HUDEP-2 (cell line): ENCODE measurements at regions not wholly inside any gene's neighbourhood (a gene's known extent, or its start where the extent isn't known, plus 50 kb on each side); places are given as distances from the start of the nearest gene placed in this dataset.
A peak's percentile ranks its signal among the peaks of the same experiment; 100 is the strongest.

ENCODE experiments used
- DNase-seq, 76 experiments: peaks; one replicate each; lab custom pipeline; 2025; ENCODE audit not compliant: unreplicated experiment in 76 of 76; lab: John Stamatoyannopoulos, UW

GRCh38 chr3:135779590-135780235, 185.8 kb upstream of the PPP2R3A start:
- DNase-seq, result no peak

GRCh38 chr3:135781026-135781815, 184.3 kb upstream of the PPP2R3A start:
- no peak for DNase-seq

GRCh38 chr3:135784557-135784956, 181.0 kb upstream of the PPP2R3A start:
- DNase-seq, result no peak

- no peak for DNase-seq
Observed at GRCh38 chr3:135788146-135788545, 177.4 kb upstream of the PPP2R3A start.

- no peak for DNase-seq
Observed at GRCh38 chr3:135788978-135789377, 176.6 kb upstream of the PPP2R3A start.

- DNase-seq, result peak in 5 of 76 experiments; percentile 0 to 14 (median 2)
Observed at GRCh38 chr3:135792174-135792573, 173.4 kb upstream of the PPP2R3A start.

- DNase-seq, result no peak
Observed at GRCh38 chr3:135792858-135793475, 172.6 kb upstream of the PPP2R3A start.

- DNase-seq, result no peak
Observed at GRCh38 chr3:135800071-135800549, 165.4 kb upstream of the PPP2R3A start.

- DNase-seq, result no peak
Observed at GRCh38 chr3:135801018-135801417, 164.5 kb upstream of the PPP2R3A start.

- no peak for DNase-seq
Observed at GRCh38 chr3:135802171-135802570, 163.4 kb upstream of the PPP2R3A start.

GRCh38 chr3:135803028-135803692, 162.4 kb upstream of the PPP2R3A start:
- no peak for DNase-seq

- no peak for DNase-seq
Observed at GRCh38 chr3:135805752-135806151, 159.8 kb upstream of the PPP2R3A start.

- DNase-seq, result no peak
Observed at GRCh38 chr3:135806317-135806716, 159.2 kb upstream of the PPP2R3A start.

- DNase-seq, result no peak
Observed at GRCh38 chr3:135807879-135808278, 157.6 kb upstream of the PPP2R3A start.

- no peak for DNase-seq
Observed at GRCh38 chr3:135809021-135809634, 156.4 kb upstream of the PPP2R3A start.

GRCh38 chr3:135811651-135812050, 153.9 kb upstream of the PPP2R3A start:
- DNase-seq, result no peak

- DNase-seq, result no peak
Observed at GRCh38 chr3:135812057-135812456, 153.5 kb upstream of the PPP2R3A start.

GRCh38 chr3:135834465-135834864, 131.1 kb upstream of the PPP2R3A start:
- no peak for DNase-seq

GRCh38 chr3:135837977-135838631, 127.4 kb upstream of the PPP2R3A start:
- DNase-seq, result no peak

- no peak for DNase-seq
Observed at GRCh38 chr3:135840436-135840835, 125.1 kb upstream of the PPP2R3A start.
